ENCODE measurements at regions not wholly inside any gene's neighbourhood (a gene's known extent, or its start where the extent isn't known, plus 50 kb on each side); places are given as distances from the start of the nearest gene placed in this dataset.

DNA sequence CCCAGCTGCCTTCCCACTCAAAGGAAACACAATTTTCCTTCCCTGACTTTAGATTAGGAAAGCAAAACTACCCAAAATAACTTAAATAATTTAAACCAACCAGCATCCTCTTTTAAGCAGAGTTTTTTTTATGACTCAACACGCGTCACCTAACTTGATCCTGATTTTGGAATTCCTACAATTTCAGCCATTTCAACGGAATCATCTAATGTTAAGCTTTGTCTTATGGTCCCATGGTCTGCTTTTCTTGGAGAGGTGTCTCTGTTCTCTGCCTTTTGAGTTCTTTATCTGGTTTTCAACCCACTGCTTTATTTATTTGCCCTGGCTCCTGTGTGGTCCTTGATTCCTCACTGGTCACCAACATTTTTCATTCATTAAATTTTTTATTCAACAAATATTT, 219.2 kb upstream of the ARHGEF26 start:
- Histone ChIP-seq H2AFZ (ENCODE audit: low read depth) (no peak overlapping the region), H3K79me2 (ENCODE audit: insufficient read depth, low read depth) (no peaks in the 10 kb centered on the region), H3K27ac (no peak overlapping the region), H3K4me3 (IDR thresholded peaks at IDR 0.05; ENCODE audit: insufficient read depth, low read depth, low read length) (no peak overlapping the region), H3K36me3 (ENCODE audit: insufficient read depth) (no peaks in the 10 kb centered on the region), H3K4me2 (no peak overlapping the region), H3K4me1 (ENCODE audit: low read depth, poor library complexity, severe bottlenecking) (no peaks in the 10 kb centered on the region), H3K27me3 (ENCODE audit: insufficient read depth, low read depth) (no peaks in the 10 kb centered on the region), H4K20me1 (ENCODE audit: insufficient read depth) (no peaks in the 10 kb centered on the region), H3K9ac (no peak overlapping the region)
- TF ChIP-seq, protein P1, sequence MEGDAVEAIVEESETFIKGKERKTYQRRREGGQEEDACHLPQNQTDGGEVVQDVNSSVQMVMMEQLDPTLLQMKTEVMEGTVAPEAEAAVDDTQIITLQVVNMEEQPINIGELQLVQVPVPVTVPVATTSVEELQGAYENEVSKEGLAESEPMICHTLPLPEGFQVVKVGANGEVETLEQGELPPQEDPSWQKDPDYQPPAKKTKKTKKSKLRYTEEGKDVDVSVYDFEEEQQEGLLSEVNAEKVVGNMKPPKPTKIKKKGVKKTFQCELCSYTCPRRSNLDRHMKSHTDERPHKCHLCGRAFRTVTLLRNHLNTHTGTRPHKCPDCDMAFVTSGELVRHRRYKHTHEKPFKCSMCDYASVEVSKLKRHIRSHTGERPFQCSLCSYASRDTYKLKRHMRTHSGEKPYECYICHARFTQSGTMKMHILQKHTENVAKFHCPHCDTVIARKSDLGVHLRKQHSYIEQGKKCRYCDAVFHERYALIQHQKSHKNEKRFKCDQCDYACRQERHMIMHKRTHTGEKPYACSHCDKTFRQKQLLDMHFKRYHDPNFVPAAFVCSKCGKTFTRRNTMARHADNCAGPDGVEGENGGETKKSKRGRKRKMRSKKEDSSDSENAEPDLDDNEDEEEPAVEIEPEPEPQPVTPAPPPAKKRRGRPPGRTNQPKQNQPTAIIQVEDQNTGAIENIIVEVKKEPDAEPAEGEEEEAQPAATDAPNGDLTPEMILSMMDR (conservative IDR thresholded peaks at IDR 0.05; ENCODE audit: low read depth, low read length) = no peak

DNA sequence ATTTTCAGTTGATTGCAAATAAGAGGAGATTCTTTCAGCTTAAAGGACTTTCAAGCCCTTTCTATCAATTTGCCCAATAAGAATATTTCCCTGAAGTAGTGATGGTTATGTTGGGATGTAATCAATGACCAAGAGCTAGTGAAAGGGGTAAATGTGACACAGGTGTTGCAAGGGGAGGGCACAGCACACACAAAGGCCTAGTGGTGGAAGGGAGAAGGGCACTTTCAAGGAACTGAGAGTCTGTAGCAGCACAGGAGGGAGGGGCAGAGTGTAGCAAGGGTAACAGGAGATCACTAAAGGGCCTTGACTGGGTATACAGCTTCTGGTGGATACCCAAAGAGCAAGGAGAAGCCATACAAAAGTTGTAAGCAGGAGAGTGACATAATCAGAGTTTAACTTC, 217.8 kb upstream of the ARHGEF26 start:
- H3K4me1 ChIP-seq (ENCODE audit: low read depth, poor library complexity, severe bottlenecking) = no peaks in the 10 kb centered on the region
- no peak overlapping the region for H2AFZ ChIP-seq (ENCODE audit: low read depth)
- no peaks in the 10 kb centered on the region for H3K79me2 ChIP-seq (ENCODE audit: insufficient read depth, low read depth)
- no peaks in the 10 kb centered on the region for H4K20me1 ChIP-seq (ENCODE audit: insufficient read depth)
- H3K27me3 ChIP-seq (ENCODE audit: insufficient read depth, low read depth) = no peaks in the 10 kb centered on the region
- no peaks in the 10 kb centered on the region for H3K36me3 ChIP-seq (ENCODE audit: insufficient read depth)
- no peak overlapping the region for H3K4me2 ChIP-seq
- TF ChIP-seq, protein P1 (conservative IDR thresholded peaks at IDR 0.05; ENCODE audit: low read depth, low read length) = no peak
- no peak overlapping the region for H3K9ac ChIP-seq
- H3K27ac ChIP-seq = no peak overlapping the region
- no peak overlapping the region for H3K4me3 ChIP-seq (IDR thresholded peaks at IDR 0.05; ENCODE audit: insufficient read depth, low read depth, low read length)

DNA sequence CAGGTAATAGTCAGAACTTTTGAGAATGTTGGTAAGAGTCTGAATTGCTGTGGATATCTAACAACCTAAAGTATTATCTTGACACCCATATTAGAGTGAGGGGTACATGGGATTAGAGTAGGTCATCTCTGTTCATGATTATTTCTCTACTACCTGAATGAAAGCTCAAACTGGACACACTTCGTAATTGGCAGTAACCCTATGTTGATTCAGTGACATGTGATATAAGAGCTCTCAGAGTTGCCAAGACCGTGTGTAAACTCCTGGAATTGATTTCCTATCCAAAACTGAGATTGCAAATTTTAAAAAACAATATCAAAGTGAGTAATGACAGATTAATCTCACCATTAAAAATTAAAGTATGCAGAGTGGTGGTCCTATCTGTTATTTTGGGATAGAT, 214.8 kb upstream of the ARHGEF26 start:
- Histone ChIP-seq H3K4me1 (ENCODE audit: low read depth, poor library complexity, severe bottlenecking) (no peaks in the 10 kb centered on the region), H3K27me3 (ENCODE audit: insufficient read depth, low read depth) (no peaks in the 10 kb centered on the region)
- TF ChIP-seq, protein P1 (conservative IDR thresholded peaks at IDR 0.05; ENCODE audit: low read depth, low read length) = no peak

DNA sequence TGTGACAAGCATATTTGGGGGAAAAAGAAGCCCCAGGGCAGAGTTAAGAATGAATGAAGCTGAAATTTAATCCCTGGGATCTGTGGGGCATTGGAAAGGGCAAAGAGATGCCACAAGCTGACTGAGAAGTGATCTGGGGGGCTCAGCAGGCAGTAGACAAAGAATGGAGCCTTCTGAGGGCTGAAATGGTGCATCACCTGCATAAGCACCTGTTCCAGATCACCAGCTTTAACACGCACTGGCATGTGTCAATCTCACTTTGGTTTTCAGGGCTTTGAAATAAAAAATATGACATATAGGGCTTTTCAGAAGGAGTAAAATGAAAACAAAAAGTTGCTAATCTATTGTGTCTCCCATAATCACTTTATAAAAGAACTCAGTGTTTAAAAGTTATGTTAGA, 210.8 kb upstream of the ARHGEF26 start:
- H2AFZ ChIP-seq (ENCODE audit: low read depth) = no peak overlapping the region
- H3K4me1 ChIP-seq (ENCODE audit: low read depth, poor library complexity, severe bottlenecking) = no peaks in the 10 kb centered on the region
- TF ChIP-seq, protein P1 (conservative IDR thresholded peaks at IDR 0.05; ENCODE audit: low read depth, low read length) = no peak
- no peaks in the 10 kb centered on the region for H3K27me3 ChIP-seq (ENCODE audit: insufficient read depth, low read depth)
- no peaks in the 10 kb centered on the region for H4K20me1 ChIP-seq (ENCODE audit: insufficient read depth)
- no peaks in the 10 kb centered on the region for H3K36me3 ChIP-seq (ENCODE audit: insufficient read depth)
- no peak overlapping the region for H3K4me2 ChIP-seq
- H3K27ac ChIP-seq = no peak overlapping the region
- H3K79me2 ChIP-seq (ENCODE audit: insufficient read depth, low read depth) = no peaks in the 10 kb centered on the region
- no peak overlapping the region for H3K9ac ChIP-seq
- H3K4me3 ChIP-seq (IDR thresholded peaks at IDR 0.05; ENCODE audit: insufficient read depth, low read depth, low read length) = no peak overlapping the region

More for the DNA sequence above, 214.8 kb upstream of the ARHGEF26 start:
- H3K79me2 ChIP-seq (ENCODE audit: insufficient read depth, low read depth) = no peaks in the 10 kb centered on the region
- no peaks in the 10 kb centered on the region for H3K36me3 ChIP-seq (ENCODE audit: insufficient read depth)
- H3K4me3 ChIP-seq (IDR thresholded peaks at IDR 0.05; ENCODE audit: insufficient read depth, low read depth, low read length) = no peak overlapping the region
- H3K9ac ChIP-seq = no peak overlapping the region
- no peak overlapping the region for H2AFZ ChIP-seq (ENCODE audit: low read depth)
- H4K20me1 ChIP-seq (ENCODE audit: insufficient read depth) = no peaks in the 10 kb centered on the region
- no peak overlapping the region for H3K4me2 ChIP-seq
- no peak overlapping the region for H3K27ac ChIP-seq
